Left kidney (tissue), 1 donor: ENCODE measurements at regions not wholly inside any gene's neighbourhood (a gene's known extent, or its start where the extent isn't known, plus 50 kb on each side); places are given as distances from the start of the nearest gene placed in this dataset.

Experiments used
- DNase-seq: peaks from one replicate; pipeline ENCODE4 v3.0.0-alpha.2; 2013

DNA sequence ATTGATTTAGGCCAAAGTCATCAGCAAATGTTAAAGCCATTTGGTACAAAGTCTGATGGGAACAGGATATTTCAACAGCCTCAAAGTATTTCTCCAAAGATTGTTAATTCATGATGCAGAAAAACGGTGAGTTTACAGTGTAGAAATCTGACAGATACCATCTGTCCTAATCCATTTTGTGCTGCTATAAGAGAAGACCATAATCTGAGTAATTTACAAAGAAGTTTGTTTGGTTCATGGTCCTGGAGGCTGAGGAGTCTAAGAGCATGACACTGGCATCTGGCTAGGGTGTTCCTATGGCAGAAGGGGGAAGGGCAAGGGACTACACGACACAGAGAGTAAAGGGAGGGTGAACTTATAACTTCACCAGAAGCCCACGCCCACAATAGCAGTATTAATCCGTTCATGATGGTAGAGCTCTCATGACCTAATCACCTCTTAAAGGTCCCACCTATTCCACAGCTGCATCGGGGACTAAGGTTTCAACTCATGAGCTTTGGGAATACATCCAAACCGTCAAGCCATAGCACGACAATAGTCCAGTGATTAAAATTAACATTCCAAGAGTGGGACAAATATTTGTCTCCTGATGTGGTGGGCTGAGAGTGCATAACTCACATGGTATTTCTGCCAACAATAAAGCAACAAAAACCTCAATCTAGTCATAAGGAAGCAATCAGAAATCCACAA, 298.6 kb upstream of the AKR1E2 start:
- no peak for DNase-seq

- no peak for DNase-seq
These were observed 299.7 kb upstream of the AKR1E2 start for GRCh38 chr10:4526311-4526731.

DNA sequence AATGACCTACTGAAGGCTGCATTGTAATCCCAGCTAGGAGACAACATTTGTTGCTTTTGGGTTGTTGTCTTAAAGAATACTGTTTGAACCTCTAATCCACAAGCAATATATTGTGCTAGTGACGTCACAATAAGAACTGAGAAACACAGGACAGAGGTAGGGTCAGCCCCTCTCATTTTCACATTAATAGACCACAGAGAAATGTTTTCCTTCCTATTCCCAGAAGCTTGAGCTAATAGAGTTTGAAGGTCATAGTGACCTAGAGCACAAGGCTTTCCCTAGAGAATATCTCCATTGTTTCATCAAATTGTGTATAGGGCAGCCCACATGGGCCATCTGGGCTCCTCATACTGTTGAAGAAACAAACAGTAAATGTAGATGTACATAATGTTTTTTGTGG, 300.9 kb upstream of the AKR1E2 start:
- DNase-seq = no peak

GRCh38 chr10:4522296-4523000, 303.6 kb upstream of the AKR1E2 start:
- no peak for DNase-seq

DNA sequence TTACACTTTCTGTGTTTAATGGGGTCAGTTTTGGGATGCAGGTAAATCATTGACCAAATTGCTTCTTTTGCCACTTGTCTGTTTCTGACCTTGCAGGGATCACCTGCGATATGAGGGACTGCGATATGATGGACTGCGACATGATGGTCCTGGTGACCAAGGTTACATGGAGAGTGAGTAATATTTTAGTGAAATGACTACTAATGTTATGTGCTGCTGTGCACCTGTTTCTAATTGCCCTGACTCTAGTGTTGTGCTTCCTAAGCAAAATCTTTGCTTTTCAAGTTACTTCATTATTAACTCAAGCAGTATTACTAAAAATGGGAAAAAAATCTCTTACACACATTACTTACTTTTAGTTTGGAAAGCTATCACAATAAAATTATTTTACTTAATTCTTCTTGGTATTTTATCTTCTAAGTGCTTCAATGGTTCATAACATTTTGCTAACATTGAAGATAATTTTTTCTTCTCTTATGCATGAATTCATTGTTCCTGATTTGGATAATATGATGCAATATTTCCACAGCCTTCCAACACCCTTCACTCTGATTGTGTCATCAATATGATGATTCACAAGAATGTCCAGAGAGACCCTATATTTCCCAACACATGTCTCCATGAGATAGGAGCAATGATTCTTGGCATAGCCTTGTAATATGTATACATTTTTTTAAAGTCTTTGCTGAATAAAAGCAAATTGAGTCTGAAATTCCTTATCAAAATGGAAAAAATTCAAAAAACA, 306.2 kb upstream of the AKR1E2 start:
- no peak for DNase-seq

GRCh38 chr10:4517746-4518145, 308.3 kb upstream of the AKR1E2 start:
- DNase-seq = no peak

DNA sequence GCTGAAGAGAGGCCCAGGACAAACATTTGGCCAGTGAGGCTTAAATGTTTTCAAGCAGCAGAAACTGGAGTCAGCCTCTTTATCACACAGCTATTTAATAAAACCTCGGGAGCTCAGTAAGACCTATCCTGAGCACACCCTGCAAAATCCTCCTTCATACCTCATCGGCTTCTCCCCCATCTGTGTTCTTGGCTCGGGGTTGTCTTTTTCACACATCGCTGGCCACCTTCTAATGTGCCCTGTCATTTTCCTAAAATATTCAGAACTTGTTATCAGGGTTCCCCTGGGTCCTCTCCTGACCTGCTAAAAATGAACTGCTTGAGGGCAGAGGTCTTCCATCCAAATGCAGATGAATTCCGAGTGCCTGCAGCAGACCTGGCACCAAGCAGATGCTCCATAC, 310.3 kb upstream of the AKR1E2 start:
- no peak for DNase-seq

GRCh38 chr10:4514445-4515108, 311.4 kb upstream of the AKR1E2 start:
- no peak for DNase-seq

DNA sequence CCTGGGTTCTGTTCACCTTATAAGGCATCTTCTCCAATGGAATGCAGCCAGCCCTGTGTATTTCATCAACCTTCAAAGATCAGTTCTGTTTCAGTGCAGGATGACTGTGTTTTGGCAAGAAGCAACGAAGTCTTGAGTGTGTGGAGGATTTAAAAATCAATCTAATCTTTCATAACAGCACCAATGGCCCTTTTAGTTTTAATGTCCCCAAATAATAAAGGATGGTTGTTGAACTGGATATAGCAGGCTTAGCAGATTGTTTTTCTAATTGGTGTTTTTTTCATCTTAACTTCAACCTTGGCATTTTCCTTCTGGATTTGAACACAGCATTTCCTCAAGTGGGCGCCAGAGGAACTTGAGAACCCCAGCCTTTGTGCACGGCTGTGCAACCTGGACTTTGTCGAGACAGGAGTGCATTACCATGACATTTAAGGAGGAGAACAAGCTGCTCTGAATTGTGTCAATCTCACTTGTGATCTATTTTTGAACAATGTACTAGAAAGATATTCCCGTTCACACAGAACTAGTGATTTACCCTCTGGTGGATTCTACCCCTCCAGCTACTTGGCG, 313.3 kb upstream of the AKR1E2 start:
- peak; percentile 53 for DNase-seq

- DNase-seq = no peak
These were observed 313.8 kb upstream of the AKR1E2 start for GRCh38 chr10:4512196-4512595.

- no peak for DNase-seq
These were observed 314.5 kb upstream of the AKR1E2 start for GRCh38 chr10:4511509-4511908.

DNA sequence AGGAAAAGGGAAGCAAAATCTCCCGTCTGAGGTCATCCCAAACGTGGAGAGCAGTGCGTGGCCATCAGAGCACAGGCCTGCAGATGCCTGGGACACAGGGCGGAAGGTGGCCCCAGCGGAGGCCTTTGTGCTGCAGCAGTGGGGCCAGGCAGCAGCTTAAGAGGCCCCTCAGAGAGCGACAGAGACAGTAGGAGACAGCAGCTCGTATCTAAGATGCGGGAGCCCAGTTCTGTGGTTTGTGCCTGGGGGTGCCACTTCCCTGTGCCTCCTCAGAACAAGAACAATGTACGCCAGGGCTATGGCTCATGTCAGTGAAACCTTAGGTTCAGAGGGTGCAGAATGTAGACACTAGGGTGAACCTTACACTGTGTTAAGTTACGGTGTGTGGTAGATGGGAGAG, 316.6 kb upstream of the AKR1E2 start:
- no peak for DNase-seq

GRCh38 chr10:4506095-4506494, 319.9 kb upstream of the AKR1E2 start:
- DNase-seq = no peak

- no peak for DNase-seq
These were observed 321.5 kb upstream of the AKR1E2 start for GRCh38 chr10:4504550-4504949.

GRCh38 chr10:4503076-4503475, 322.9 kb upstream of the AKR1E2 start:
- DNase-seq = no peak

- DNase-seq = no peak
These were observed 324.7 kb upstream of the AKR1E2 start for GRCh38 chr10:4501306-4501705.

- DNase-seq = no peak
These were observed 327.2 kb upstream of the AKR1E2 start for GRCh38 chr10:4498711-4499251.

DNA sequence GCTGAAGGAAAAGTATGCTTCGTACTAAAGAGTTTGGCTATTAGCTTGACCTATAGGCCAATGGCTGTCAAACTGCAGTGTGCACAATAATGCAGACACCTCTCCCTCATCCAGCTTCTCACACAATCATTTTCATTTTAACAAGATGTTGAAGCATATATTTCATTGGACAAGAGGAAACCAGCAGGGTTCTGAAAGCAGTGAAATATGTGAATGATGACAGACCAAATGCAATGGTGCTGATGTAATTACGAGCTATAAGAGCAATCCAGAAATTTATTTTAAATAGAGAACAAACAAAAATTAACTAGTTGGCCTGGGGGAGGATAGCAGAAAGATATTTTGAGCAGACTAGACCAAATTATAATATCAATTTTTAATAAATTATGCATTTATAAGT, 331.5 kb upstream of the AKR1E2 start:
- DNase-seq = no peak

DNA sequence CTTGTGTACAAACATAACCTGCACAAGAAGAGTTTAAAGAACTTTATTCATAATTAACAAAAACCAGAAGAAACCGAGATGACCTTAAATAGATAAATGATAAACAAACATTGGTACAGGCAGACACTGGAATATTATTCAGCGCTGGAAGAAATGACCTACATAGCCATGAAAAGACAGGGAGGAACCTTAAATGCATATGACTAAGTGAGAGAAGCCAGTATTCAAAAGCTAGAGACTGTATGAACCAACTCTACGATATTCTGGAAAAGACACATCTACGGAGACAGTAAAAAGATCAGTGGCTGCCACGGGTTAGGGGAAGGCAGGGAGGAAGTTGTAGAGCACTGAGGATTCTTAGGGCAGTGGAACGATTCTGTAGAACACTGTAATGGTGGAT, 333.8 kb upstream of the AKR1E2 start:
- DNase-seq = no peak

DNA sequence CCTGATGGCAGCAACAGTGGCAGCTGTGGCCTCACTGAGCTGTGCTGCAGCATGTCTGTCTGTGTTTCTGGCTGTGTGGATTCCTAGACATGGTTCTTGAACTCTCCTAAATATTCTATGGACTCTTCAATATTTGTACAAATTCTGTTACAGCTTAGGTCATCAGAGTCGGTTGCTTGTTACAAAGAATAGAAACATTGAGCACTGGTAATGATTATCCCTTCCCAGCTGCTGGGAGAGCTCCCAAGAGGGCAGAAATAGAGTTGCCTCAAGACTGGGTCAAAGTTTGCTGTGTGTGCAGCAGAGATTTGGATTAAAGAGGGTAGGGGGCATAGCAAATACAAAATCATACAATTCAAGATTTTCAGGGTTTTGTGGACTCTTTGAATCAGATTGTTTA, 337.1 kb upstream of the AKR1E2 start:
- no peak for DNase-seq

DNA sequence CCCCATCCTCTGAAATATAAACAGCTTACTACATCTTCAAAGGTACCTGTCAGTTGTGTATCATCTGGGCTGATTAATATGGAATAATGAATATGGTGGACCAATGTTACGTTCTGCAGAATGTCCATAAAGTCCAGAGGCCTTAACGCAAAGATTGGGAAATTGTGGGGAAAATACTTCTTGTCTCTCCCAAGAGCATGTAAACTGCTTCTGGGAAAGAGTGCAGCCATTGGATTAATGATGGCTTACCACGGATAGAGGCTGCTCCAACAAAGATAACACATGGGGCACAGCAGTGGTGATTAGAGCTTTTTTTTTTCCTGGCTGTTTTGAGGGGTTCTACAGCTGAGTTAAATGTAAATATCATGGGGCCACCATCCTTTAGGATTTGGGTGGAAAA, 340.4 kb upstream of the AKR1E2 start:
- DNase-seq = no peak

- no peak for DNase-seq
These were observed 342.2 kb upstream of the AKR1E2 start for GRCh38 chr10:4483811-4484210.
